ENCODE measurements at regions not wholly inside any gene's neighbourhood (a gene's known extent, or its start where the extent isn't known, plus 50 kb on each side); places are given as distances from the start of the nearest gene placed in this dataset.

- TF ChIP-seq POLR2A (IDR thresholded peaks at IDR 0.05) (no peak), CTCF (IDR thresholded peaks at IDR 0.05) (no peak), POLR2AphosphoS5 (IDR thresholded peaks at IDR 0.05) (no peak)
Measured at GRCh38 chr5:152641970-152642805, 237.1 kb upstream of the NMUR2 start.
